Endothelial cell of umbilical vein (primary cell): ENCODE measurements at regions not wholly inside any gene's neighbourhood (a gene's known extent, or its start where the extent isn't known, plus 50 kb on each side); places are given as distances from the start of the nearest gene placed in this dataset.

Experiments used
- BruUV-seq: library from RNA; stranded (reverse); fragments of 400-500 nt; replicated peaks from 2 replicates; lab custom pipeline; 2021; lab: Mats Ljungman, UMichigan
- CTCF ChIA-PET: fragments of 300-600, 350-600 bp; sonication (Branson Sonifier 250); formaldehyde crosslinking; loops from one replicate; lab custom pipeline; 2021; ENCODE audit warnings: antibody characterized with exemption, inconsistent platforms; lab: Charles Lee
- POLR2A ChIA-PET: fragments of 300-600, 350-600 bp; sonication (Branson Sonifier 250); formaldehyde crosslinking; loops from one replicate; lab custom pipeline; 2021; ENCODE audit warnings: antibody characterized with exemption, inconsistent platforms; lab: Charles Lee
- DNase-seq: peaks from one replicate; pipeline ENCODE4 v3.0.0-alpha.2; 2011; ENCODE audit warnings: low read depth, low spot score
- FAIRE-seq: peaks from 2 replicates; lab custom pipeline; 2011; peaks lifted over from hg19 to GRCh38; lab: Jason Lieb, UNC
- H2AFZ ChIP-seq: 2 replicates; pipeline ENCODE4 v1.6.0; 2012; ENCODE audit warnings: low read depth, low read length, control low read depth, inconsistent platforms
- H3K27ac ChIP-seq: 2 replicates; pipeline ENCODE4 v1.5.1; 2011; ENCODE audit warnings: low read depth, mild to moderate bottlenecking, control low read depth, low read length, moderate library complexity; ENCODE audit not compliant: insufficient read depth
- H3K27me3 ChIP-seq, 2 experiments: 2 replicates each; pipeline versions ENCODE4 v1.6.0 to v1.6.1; 2011; ENCODE audit warnings: low read length in 2 of 2, mixed read lengths in 1 of 2; ENCODE audit not compliant: control insufficient read depth in 2 of 2, insufficient read depth in 2 of 2
- H3K36me3 ChIP-seq, 2 experiments: 2 replicates in 1 of 2; 3 replicates in 1 of 2; pipeline ENCODE4 v1.5.1; 2011; ENCODE audit warnings: low read length in 2 of 2, mild to moderate bottlenecking in 1 of 2, moderate library complexity in 1 of 2; ENCODE audit not compliant: control insufficient read depth in 2 of 2, insufficient read depth in 2 of 2; ENCODE audit errors: extremely low read depth in 1 of 2
- H3K4me1 ChIP-seq: 3 replicates; pipeline ENCODE4 v1.5.1; 2011; ENCODE audit warnings: mild to moderate bottlenecking, low read length; ENCODE audit not compliant: control insufficient read depth, insufficient read depth; ENCODE audit errors: extremely low read depth
- H3K4me2 ChIP-seq: 2 replicates; pipeline ENCODE4 v1.6.1; 2011; ENCODE audit warnings: low read length, control low read depth, mixed read lengths; ENCODE audit not compliant: insufficient read depth
- H3K4me3 ChIP-seq, 3 experiments: fragments of 200-600 bp in 1 of 3; sonication (generic), shearing (Covaris generic) in 1 of 3; replicated peaks in 1 of 3; 2 replicates each; pipeline ENCODE4 v1.5.1; 2011 to 2016; ENCODE audit warnings: control low read depth in 3 of 3, low read length in 3 of 3, mild to moderate bottlenecking in 2 of 3, inconsistent platforms in 1 of 3, low read depth in 1 of 3, moderate library complexity in 1 of 3; ENCODE audit not compliant: insufficient read depth in 1 of 3
- H3K79me2 ChIP-seq: 2 replicates; pipeline ENCODE4 v1.6.0; 2012; ENCODE audit warnings: low read length, inconsistent platforms; ENCODE audit not compliant: control insufficient read depth, insufficient read depth
- H3K9ac ChIP-seq: replicated peaks from 2 replicates; pipeline ENCODE3; 2011; ENCODE audit warnings: low read length, control low read depth; ENCODE audit not compliant: insufficient read depth; ENCODE audit errors: extremely low read depth
- H3K9me1 ChIP-seq: replicated peaks from 3 replicates; pipeline ENCODE4 v1.6.0; 2011; ENCODE audit warnings: mild to moderate bottlenecking, low read length; ENCODE audit not compliant: control insufficient read depth, insufficient read depth; ENCODE audit errors: extremely low read depth
- H3K9me3 ChIP-seq: replicated peaks from 2 replicates; pipeline ENCODE4 v1.5.1; 2012; ENCODE audit warnings: low read length, inconsistent platforms; ENCODE audit not compliant: control insufficient read depth, insufficient read depth
- H4K20me1 ChIP-seq: replicated peaks from 2 replicates; pipeline ENCODE3; 2011; ENCODE audit warnings: mild to moderate bottlenecking, low read length; ENCODE audit not compliant: control insufficient read depth, insufficient read depth; ENCODE audit errors: extremely low read depth
- CTCF ChIP-seq, 2 donors: IDR thresholded peaks; 1 replicate in 1 of 2; 2 replicates in 1 of 2; pipeline ENCODE4 v1.5.1; 2011; ENCODE audit warnings: low read length in 2 of 2, mild to moderate bottlenecking in 2 of 2, moderate library complexity in 2 of 2, control low read depth in 1 of 2, inconsistent platforms in 1 of 2, low read depth in 1 of 2; ENCODE audit not compliant: insufficient read depth in 1 of 2; ENCODE audit errors: extremely low read depth in 1 of 2
- FOS ChIP-seq: IDR thresholded peaks from 2 replicates; pipeline ENCODE4 v1.6.1; 2011; ENCODE audit warnings: mild to moderate bottlenecking, low read length, moderate library complexity, borderline replicate concordance; ENCODE audit not compliant: insufficient read depth
- JUN ChIP-seq: IDR thresholded peaks from 2 replicates; pipeline ENCODE4 v1.6.1; 2011; ENCODE audit warnings: borderline replicate concordance, low read depth; ENCODE audit not compliant: insufficient read length, insufficient read depth
- MAX ChIP-seq: IDR thresholded peaks from 2 replicates; pipeline ENCODE4 v1.6.1; 2011; ENCODE audit not compliant: insufficient read depth, insufficient read length
- POLR2A ChIP-seq: IDR thresholded peaks from 2 replicates; pipeline ENCODE4 v1.6.1; 2012; ENCODE audit warnings: low read depth, mild to moderate bottlenecking, control low read depth, low read length
- POLR2AphosphoS5 ChIP-seq: IDR thresholded peaks from 2 replicates; pipeline ENCODE4 v1.6.1; 2012; ENCODE audit warnings: low read depth, mild to moderate bottlenecking, control low read depth, low read length, moderate library complexity; ENCODE audit not compliant: insufficient read depth
- dilution Hi-C: fragments of 300-500 bp; cut with MboI; formaldehyde crosslinking; loops from one replicate; pipeline ENCODE4 v1.15.0; 2019; ENCODE audit warnings: low sequenced_read_pairs; ENCODE audit not compliant: extremely low pct_ligation_motif_present
- intact Hi-C: fragments of 100-400 bp; cut with micrococcal nuclease; formaldehyde crosslinking; loops from one replicate; pipeline ENCODE4 v1.10.0; 2022

GRCh38 chr3:111311709-111312235 lies 230.2 kb upstream of the CD96 start:
- FAIRE-seq (no peak), DNase-seq (no peak)
- dilution Hi-C loops, result no loop called here
- H3K27ac ChIP-seq, result no peak overlapping the region
- no peak overlapping the region for H3K9ac ChIP-seq
- H3K36me3 ChIP-seq, result no peaks in the 10 kb centered on the region
- H3K4me1 ChIP-seq, result no peaks in the 10 kb centered on the region
- no peaks in the 10 kb centered on the region for H3K27me3 ChIP-seq
- intact Hi-C loops, result no loop called here
- H3K9me3 ChIP-seq, result no peaks in the 10 kb centered on the region
- no TSS peak for BruUV-seq
- H3K79me2 ChIP-seq, result no peaks in the 10 kb centered on the region
- no peak overlapping the region for H2AFZ ChIP-seq
- POLR2A ChIA-PET, result no interaction called here
- CTCF ChIA-PET, result no interaction called here
- no peak overlapping the region for H3K4me2 ChIP-seq
- H3K9me1 ChIP-seq, result no peaks in the 10 kb centered on the region
- no peaks in the 10 kb centered on the region for H4K20me1 ChIP-seq
- TF ChIP-seq POLR2A (no peak), FOS (no peak), JUN (no peak), CTCF (IDR thresholded peaks at IDR 0.05; ENCODE audit: extremely low read depth in 1 of 2, insufficient read depth in 1 of 2, low read depth in 1 of 2, low read length in 2 of 2) (no peak), POLR2AphosphoS5 (no peak), MAX (no peak)
- no peak overlapping the region for H3K4me3 ChIP-seq
